Uterus (tissue), 3 donors: ENCODE measurements at regions not wholly inside any gene's neighbourhood (a gene's known extent, or its start where the extent isn't known, plus 50 kb on each side); places are given as distances from the start of the nearest gene placed in this dataset.

Source experiments
- DNase-seq, 2 donors: peaks; one replicate each; pipeline ENCODE4 v3.0.0-alpha.2; 2019 to 2020
- H3K27ac ChIP-seq, 2 donors: fragments of 200-600 bp; sonication (generic); 1 replicate in 1 of 2; 2 replicates in 1 of 2; pipeline ENCODE4 v1.5.1; 2016 to 2018
- H3K27me3 ChIP-seq, 2 donors: fragments of 200-600 bp; sonication (generic); one replicate each; pipeline ENCODE4 v1.5.1; 2018 to 2019; ENCODE audit warnings: control low read depth in 1 of 2
- H3K36me3 ChIP-seq, 2 donors: fragments of 200-600 bp; sonication (generic); one replicate each; pipeline ENCODE4 v1.5.1; 2019; ENCODE audit warnings: control low read depth in 1 of 2
- H3K4me1 ChIP-seq, 2 donors: fragments of 200-600 bp; sonication (generic); one replicate each; pipeline ENCODE4 v1.5.1; 2018 to 2019; ENCODE audit warnings: control low read depth in 1 of 2
- H3K4me3 ChIP-seq, 2 donors: fragments of 200-600 bp; sonication (generic); 1 replicate in 1 of 2; 2 replicates in 1 of 2; pipeline ENCODE4 v1.5.1; 2018 to 2019; ENCODE audit warnings: mild to moderate bottlenecking in 1 of 2
- H3K9me3 ChIP-seq, 2 donors: fragments of 200-600 bp; sonication (generic); one replicate each; pipeline ENCODE4 v1.5.1; 2019; ENCODE audit warnings: control low read depth in 1 of 2
- CTCF ChIP-seq, 4 experiments: fragments of 200-600 bp in 2 of 4; fragments of 450-650 bp in 2 of 4; sonication (generic) in 2 of 4; IDR thresholded peaks; one replicate each; pipeline ENCODE4 v1.5.1; 2016 to 2019; ENCODE audit warnings: antibody characterized with exemption in 4 of 4, mild to moderate bottlenecking in 2 of 4, moderate library complexity in 1 of 4
- POLR2A ChIP-seq, 2 donors: fragments of 450-650 bp; IDR thresholded peaks; one replicate each; pipeline ENCODE4 v1.6.1; 2016; ENCODE audit warnings: antibody characterized with exemption in 2 of 2, mild to moderate bottlenecking in 1 of 2, moderate library complexity in 1 of 2
- intact Hi-C: fragments of 100-400 bp; cut with DNase I; formaldehyde crosslinking; loops from one replicate; pipeline ENCODE4 v1.15.1; 2023; ENCODE audit warnings: low total_unique reads
- donor health status: DM: yes; HTN: yes; CAD: no.

GRCh38 chr9:108182950-108183381 is 672.8 kb downstream of the ACTL7B start:
- Histone ChIP-seq H3K4me1 (no peaks in the 10 kb centered on the region), H3K36me3 (no peaks in the 10 kb centered on the region), H3K27ac (no peak overlapping the region), H3K9me3 (no peaks in the 10 kb centered on the region), H3K27me3 (no peaks in the 10 kb centered on the region), H3K4me3 (no peak overlapping the region)
- TF ChIP-seq POLR2A (IDR thresholded peaks at IDR 0.05) (no peak), CTCF (IDR thresholded peaks at IDR 0.05) (no peak)
- DNase-seq, result no peak
- intact Hi-C loops, result no loop called here

GRCh38 chr9:108182270-108182669 is 673.5 kb downstream of the ACTL7B start:
- Histone ChIP-seq H3K4me1 (no peaks in the 10 kb centered on the region), H3K36me3 (no peaks in the 10 kb centered on the region), H3K27ac (no peak overlapping the region), H3K4me3 (no peak overlapping the region), H3K9me3 (no peaks in the 10 kb centered on the region), H3K27me3 (no peaks in the 10 kb centered on the region)
- intact Hi-C loops, result no loop called here
- DNase-seq, result no peak
- no peak for TF ChIP-seq POLR2A (IDR thresholded peaks at IDR 0.05)
- TF ChIP-seq CTCF (IDR thresholded peaks at IDR 0.05), result no peak

GRCh38 chr9:108181441-108181840 is 674.3 kb downstream of the ACTL7B start:
- no peak for DNase-seq
- intact Hi-C loops, result no loop called here
- Histone ChIP-seq H3K9me3 (no peaks in the 10 kb centered on the region), H3K4me3 (no peak overlapping the region), H3K4me1 (no peaks in the 10 kb centered on the region), H3K27me3 (no peaks in the 10 kb centered on the region), H3K36me3 (no peaks in the 10 kb centered on the region), H3K27ac (no peak overlapping the region)
- TF ChIP-seq POLR2A (IDR thresholded peaks at IDR 0.05) (no peak), CTCF (IDR thresholded peaks at IDR 0.05) (no peak)

GRCh38 chr9:108180541-108180940 is 675.2 kb downstream of the ACTL7B start:
- intact Hi-C loops, result no loop called here
- no peaks in the 10 kb centered on the region for H3K36me3 ChIP-seq
- H3K27ac ChIP-seq, result no peak overlapping the region
- no peaks in the 10 kb centered on the region for H3K27me3 ChIP-seq
- TF ChIP-seq POLR2A (IDR thresholded peaks at IDR 0.05), result no peak
- TF ChIP-seq CTCF (IDR thresholded peaks at IDR 0.05), result no peak
- H3K4me3 ChIP-seq, result no peak overlapping the region
- no peak for DNase-seq
- no peaks in the 10 kb centered on the region for H3K9me3 ChIP-seq
- no peaks in the 10 kb centered on the region for H3K4me1 ChIP-seq

- Histone ChIP-seq H3K4me3 (no peak overlapping the region), H3K27me3 (no peaks in the 10 kb centered on the region), H3K4me1 (no peaks in the 10 kb centered on the region), H3K36me3 (no peaks in the 10 kb centered on the region), H3K9me3 (no peaks in the 10 kb centered on the region), H3K27ac (no peak overlapping the region)
- TF ChIP-seq CTCF (IDR thresholded peaks at IDR 0.05) (no peak), POLR2A (IDR thresholded peaks at IDR 0.05) (no peak)
- intact Hi-C loops, result no loop called here
- no peak for DNase-seq
These were observed 677.5 kb downstream of the ACTL7B start for GRCh38 chr9:108178318-108178717.
